Dedifferentiated amniotic fluid mesenchymal stem cell (primary cell): ENCODE measurements at regions not wholly inside any gene's neighbourhood (a gene's known extent, or its start where the extent isn't known, plus 50 kb on each side); places are given as distances from the start of the nearest gene placed in this dataset.

Experiments
- DNase-seq: peaks from one replicate; pipeline ENCODE4 v3.0.0-alpha.2; 2016; ENCODE audit errors: extremely low spot score

- DNase-seq, result no peak
Observed at GRCh38 chr4:188551156-188551555, 411.9 kb downstream of the TRIML1 start.

- DNase-seq, result no peak
Observed at GRCh38 chr4:188552741-188553275, 413.6 kb downstream of the TRIML1 start.

- no peak for DNase-seq
Observed at GRCh38 chr4:188554413-188554812, 415.2 kb downstream of the TRIML1 start.

- no peak for DNase-seq
Observed at GRCh38 chr4:188573104-188573503, 433.9 kb downstream of the TRIML1 start.

- DNase-seq, result no peak
Observed at GRCh38 chr4:188578657-188579056, 439.4 kb downstream of the TRIML1 start.

- no peak for DNase-seq
Observed at GRCh38 chr4:188596021-188596420, 456.8 kb downstream of the TRIML1 start.

- DNase-seq, result no peak
Observed at GRCh38 chr4:188603646-188604045, 464.4 kb downstream of the TRIML1 start.

GRCh38 chr4:188606635-188607034 is 467.4 kb downstream of the TRIML1 start:
- DNase-seq, result no peak

GRCh38 chr4:188611143-188611542 is 471.9 kb downstream of the TRIML1 start:
- no peak for DNase-seq

GRCh38 chr4:188612659-188613058 is 473.4 kb downstream of the TRIML1 start:
- no peak for DNase-seq

- DNase-seq, result no peak
Observed at GRCh38 chr4:188613976-188614375, 474.7 kb downstream of the TRIML1 start.

- DNase-seq, result no peak
Observed at GRCh38 chr4:188619456-188620149, 480.4 kb downstream of the TRIML1 start.

GRCh38 chr4:188620608-188621007 is 481.4 kb downstream of the TRIML1 start:
- peak; percentile 26 for DNase-seq

GRCh38 chr4:188623314-188623854 is 484.1 kb downstream of the TRIML1 start:
- no peak for DNase-seq

- DNase-seq, result no peak
Observed at GRCh38 chr4:188624370-188624769, 485.1 kb downstream of the TRIML1 start.

- DNase-seq, result no peak
Observed at GRCh38 chr4:188627892-188628291, 488.7 kb downstream of the TRIML1 start.

- no peak for DNase-seq
Observed at GRCh38 chr4:188639479-188640100, 500.3 kb downstream of the TRIML1 start.

GRCh38 chr4:188647820-188648370 is 508.7 kb downstream of the TRIML1 start:
- DNase-seq, result no peak

GRCh38 chr4:188649635-188650034 is 510.4 kb downstream of the TRIML1 start:
- no peak for DNase-seq

- DNase-seq, result no peak
Observed at GRCh38 chr4:188650516-188650915, 511.3 kb downstream of the TRIML1 start.

GRCh38 chr4:188657365-188657764 is 518.1 kb downstream of the TRIML1 start:
- no peak for DNase-seq

GRCh38 chr4:188658958-188659522 is 519.8 kb downstream of the TRIML1 start:
- DNase-seq, result no peak
